ENCODE measurements at regions not wholly inside any gene's neighbourhood (a gene's known extent, or its start where the extent isn't known, plus 50 kb on each side); places are given as distances from the start of the nearest gene placed in this dataset.

DNA sequence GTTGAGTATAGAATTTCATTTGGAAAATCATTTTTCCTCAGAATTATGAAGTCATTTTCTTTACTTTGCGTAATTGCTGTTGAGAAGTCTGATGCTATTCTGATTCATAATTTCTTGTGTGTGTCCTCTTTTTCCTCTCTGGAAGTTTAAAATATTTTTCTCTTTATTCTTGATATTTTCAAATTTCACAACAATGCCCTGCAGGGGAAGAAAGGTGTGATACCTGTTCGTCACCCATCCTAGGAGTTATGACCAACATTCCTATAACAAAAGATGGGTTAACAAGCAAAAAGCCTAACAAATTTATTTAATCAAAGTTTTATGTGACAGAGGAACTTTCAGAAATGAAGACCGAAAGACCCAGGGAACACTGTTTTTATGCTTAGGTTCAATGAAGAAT lies 171.5 kb upstream of the AKIRIN2 start:
- Histone ChIP-seq H3K4me1 (no peaks in the 10 kb centered on the region), H3K27me3 (no peaks in the 10 kb centered on the region), H3K36me3 (no peaks in the 10 kb centered on the region), H3K4me3 (no peak overlapping the region), H3K27ac (no peak overlapping the region), H3K9me3 (no peaks in the 10 kb centered on the region)
- no peak for FAIRE-seq
- no peak for ATAC-seq
- TF ChIP-seq, protein P1, sequence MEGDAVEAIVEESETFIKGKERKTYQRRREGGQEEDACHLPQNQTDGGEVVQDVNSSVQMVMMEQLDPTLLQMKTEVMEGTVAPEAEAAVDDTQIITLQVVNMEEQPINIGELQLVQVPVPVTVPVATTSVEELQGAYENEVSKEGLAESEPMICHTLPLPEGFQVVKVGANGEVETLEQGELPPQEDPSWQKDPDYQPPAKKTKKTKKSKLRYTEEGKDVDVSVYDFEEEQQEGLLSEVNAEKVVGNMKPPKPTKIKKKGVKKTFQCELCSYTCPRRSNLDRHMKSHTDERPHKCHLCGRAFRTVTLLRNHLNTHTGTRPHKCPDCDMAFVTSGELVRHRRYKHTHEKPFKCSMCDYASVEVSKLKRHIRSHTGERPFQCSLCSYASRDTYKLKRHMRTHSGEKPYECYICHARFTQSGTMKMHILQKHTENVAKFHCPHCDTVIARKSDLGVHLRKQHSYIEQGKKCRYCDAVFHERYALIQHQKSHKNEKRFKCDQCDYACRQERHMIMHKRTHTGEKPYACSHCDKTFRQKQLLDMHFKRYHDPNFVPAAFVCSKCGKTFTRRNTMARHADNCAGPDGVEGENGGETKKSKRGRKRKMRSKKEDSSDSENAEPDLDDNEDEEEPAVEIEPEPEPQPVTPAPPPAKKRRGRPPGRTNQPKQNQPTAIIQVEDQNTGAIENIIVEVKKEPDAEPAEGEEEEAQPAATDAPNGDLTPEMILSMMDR (IDR thresholded peaks at IDR 0.05), result no peak
- WGBS, 2 donors, result 76 to 82% methylated on average over 3 of the region's 3 CpGs
- DNase-seq, result no peak
- intact Hi-C loops (cut with DNase I), result no loop called here

DNA sequence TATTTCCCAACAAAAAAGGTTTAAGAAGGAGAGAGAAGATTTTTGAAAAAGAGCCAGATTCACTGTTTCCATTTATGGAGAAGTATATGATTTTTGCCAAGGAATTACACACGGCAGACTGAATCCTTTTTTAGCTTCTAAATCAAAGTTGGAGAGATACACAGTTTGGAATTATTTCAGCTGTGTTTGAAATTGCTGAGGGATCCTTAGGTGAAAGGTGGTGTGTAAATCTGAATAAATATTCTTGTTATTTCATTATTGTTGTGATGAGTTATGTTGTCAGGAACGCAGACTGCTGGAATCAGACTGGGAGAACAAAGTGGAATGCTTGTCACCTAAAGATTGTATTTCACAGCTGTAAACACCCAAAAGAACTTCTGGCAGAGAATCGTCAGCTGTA lies 168.5 kb upstream of the AKIRIN2 start:
- WGBS, 2 donors, result 31 to 47% methylated on average over 3 of the region's 3 CpGs
- no peak for FAIRE-seq
- Histone ChIP-seq H3K27me3 (no peaks in the 10 kb centered on the region), H3K4me1 (no peaks in the 10 kb centered on the region), H3K36me3 (no peaks in the 10 kb centered on the region), H3K27ac (no peak overlapping the region), H3K4me3 (no peak overlapping the region), H3K9me3 (no peaks in the 10 kb centered on the region)
- TF ChIP-seq, protein P1 (IDR thresholded peaks at IDR 0.05), result no peak
- intact Hi-C loops (cut with DNase I), result no loop called here
- ATAC-seq, result no peak
- no peak for DNase-seq

DNA sequence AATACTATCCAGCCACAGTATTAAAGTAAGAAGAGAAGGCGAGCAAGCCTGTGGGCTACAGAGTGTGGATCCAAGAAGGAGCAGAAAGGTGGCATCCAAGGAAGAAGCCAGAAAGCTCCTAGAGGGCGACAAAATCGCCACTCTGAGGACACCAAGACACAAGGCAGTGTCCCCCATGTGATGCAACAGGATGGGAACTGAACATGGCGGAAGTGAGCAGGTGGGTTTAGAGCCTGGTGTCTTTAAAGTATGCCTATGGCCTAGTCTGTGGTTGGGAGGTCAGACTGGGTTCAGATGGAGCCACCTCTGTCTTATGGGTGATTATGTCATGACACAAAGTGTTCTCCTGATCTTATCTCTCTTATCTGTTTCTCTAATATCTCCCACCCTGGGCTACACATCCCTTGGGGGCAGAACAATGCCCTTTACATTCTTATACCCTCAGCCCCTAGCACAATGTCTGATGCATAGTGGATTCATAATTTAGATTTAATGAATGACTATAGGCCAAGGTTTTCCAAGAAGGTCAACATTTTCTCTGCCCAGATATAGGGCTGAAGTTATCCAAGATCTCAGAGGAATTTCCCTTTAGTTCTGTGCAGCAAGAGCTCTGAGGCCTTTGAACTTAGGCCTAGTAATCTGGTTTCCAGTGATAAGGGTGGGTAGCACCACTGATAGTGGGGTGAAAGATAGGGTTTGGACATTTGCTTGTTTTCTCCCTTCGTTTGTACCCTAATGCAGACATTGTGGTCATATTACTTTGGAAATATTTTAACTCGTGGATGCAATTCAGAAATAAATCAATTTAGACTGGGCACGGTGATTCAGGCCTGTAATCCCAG lies 167.3 kb upstream of the AKIRIN2 start:
- intact Hi-C loops (cut with DNase I), result no loop called here
- TF ChIP-seq, protein P1 (IDR thresholded peaks at IDR 0.05), result no peak
- no peaks in the 10 kb centered on the region for H3K27me3 ChIP-seq
- ATAC-seq (no peak), FAIRE-seq (no peak), DNase-seq (no peak)
- H3K27ac ChIP-seq, result no peak overlapping the region
- H3K9me3 ChIP-seq, result no peaks in the 10 kb centered on the region
- no peaks in the 10 kb centered on the region for H3K4me1 ChIP-seq
- no peak overlapping the region for H3K4me3 ChIP-seq
- H3K36me3 ChIP-seq, result no peaks in the 10 kb centered on the region
- WGBS, 2 donors, result 73 to 76% methylated on average over 7 of the region's 7 CpGs

DNA sequence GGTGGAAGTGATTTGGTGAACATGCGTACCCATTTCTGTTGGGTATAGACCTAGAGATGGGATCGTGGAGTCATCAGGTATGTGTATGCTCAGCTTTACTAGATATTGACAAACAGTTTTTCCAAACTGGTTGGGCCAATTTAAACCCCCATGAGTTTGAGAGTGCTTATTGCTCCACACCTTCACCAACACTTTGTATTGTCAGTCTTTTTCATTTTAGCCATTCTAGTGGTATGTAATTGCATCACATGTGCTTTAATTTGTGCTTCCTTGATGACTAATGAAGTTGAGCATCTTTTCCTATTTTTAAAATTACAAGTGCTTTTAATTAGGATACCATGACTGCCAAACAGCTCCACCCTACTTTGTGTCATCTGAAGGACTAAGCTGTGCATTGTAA lies 158.9 kb upstream of the AKIRIN2 start:
- 74 to 81% methylated on average over 2 of the region's 2 CpGs for WGBS, 2 donors
- no peak for ATAC-seq
- no peaks in the 10 kb centered on the region for H3K36me3 ChIP-seq
- H3K4me1 ChIP-seq, result no peaks in the 10 kb centered on the region
- no peak for DNase-seq
- intact Hi-C loops (cut with DNase I), result no loop called here
- no peak for FAIRE-seq
- no peak overlapping the region for H3K27ac ChIP-seq
- TF ChIP-seq, protein P1 (IDR thresholded peaks at IDR 0.05), result no peak
- H3K4me3 ChIP-seq, result no peak overlapping the region
- no peaks in the 10 kb centered on the region for H3K9me3 ChIP-seq
- no peaks in the 10 kb centered on the region for H3K27me3 ChIP-seq

GRCh38 chr6:87858440-87858839 lies 156.4 kb upstream of the AKIRIN2 start:
- no peak overlapping the region for H3K4me3 ChIP-seq
- H3K9me3 ChIP-seq, result no peaks in the 10 kb centered on the region
- no peak for FAIRE-seq
- no peak for DNase-seq
- H3K27ac ChIP-seq, result no peak overlapping the region
- 13 to 22% methylated on average over 1 of the region's 1 CpG for WGBS, 2 donors
- H3K36me3 ChIP-seq, result no peaks in the 10 kb centered on the region
- ATAC-seq, result no peak
- intact Hi-C loops (cut with DNase I), result no loop called here
- no peaks in the 10 kb centered on the region for H3K27me3 ChIP-seq
- no peaks in the 10 kb centered on the region for H3K4me1 ChIP-seq
- TF ChIP-seq, protein P1 (IDR thresholded peaks at IDR 0.05), result no peak
